ENCODE measurements at regions not wholly inside any gene's neighbourhood (a gene's known extent, or its start where the extent isn't known, plus 50 kb on each side); places are given as distances from the start of the nearest gene placed in this dataset.

GRCh38 chr18:30381826-30382225 is 660.7 kb downstream of the DSC3 start:
- TF ChIP-seq, protein P1, sequence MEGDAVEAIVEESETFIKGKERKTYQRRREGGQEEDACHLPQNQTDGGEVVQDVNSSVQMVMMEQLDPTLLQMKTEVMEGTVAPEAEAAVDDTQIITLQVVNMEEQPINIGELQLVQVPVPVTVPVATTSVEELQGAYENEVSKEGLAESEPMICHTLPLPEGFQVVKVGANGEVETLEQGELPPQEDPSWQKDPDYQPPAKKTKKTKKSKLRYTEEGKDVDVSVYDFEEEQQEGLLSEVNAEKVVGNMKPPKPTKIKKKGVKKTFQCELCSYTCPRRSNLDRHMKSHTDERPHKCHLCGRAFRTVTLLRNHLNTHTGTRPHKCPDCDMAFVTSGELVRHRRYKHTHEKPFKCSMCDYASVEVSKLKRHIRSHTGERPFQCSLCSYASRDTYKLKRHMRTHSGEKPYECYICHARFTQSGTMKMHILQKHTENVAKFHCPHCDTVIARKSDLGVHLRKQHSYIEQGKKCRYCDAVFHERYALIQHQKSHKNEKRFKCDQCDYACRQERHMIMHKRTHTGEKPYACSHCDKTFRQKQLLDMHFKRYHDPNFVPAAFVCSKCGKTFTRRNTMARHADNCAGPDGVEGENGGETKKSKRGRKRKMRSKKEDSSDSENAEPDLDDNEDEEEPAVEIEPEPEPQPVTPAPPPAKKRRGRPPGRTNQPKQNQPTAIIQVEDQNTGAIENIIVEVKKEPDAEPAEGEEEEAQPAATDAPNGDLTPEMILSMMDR (IDR thresholded peaks at IDR 0.05; ENCODE audit: control extremely low read depth in 1 of 3, insufficient read depth in 1 of 3, low read depth in 1 of 3, low read length in 3 of 3), result no peak
- no peak for TF ChIP-seq POLR2A (IDR thresholded peaks at IDR 0.05; ENCODE audit: control extremely low read depth in 1 of 2, low read depth in 2 of 2, low read length in 2 of 2)
- no peak for TF ChIP-seq RFX5 (IDR thresholded peaks at IDR 0.05; ENCODE audit: borderline replicate concordance, low read depth, low read length)
- TF ChIP-seq MAFK (IDR thresholded peaks at IDR 0.05; ENCODE audit: low read depth, low read length), result no peak
- no peak for TF ChIP-seq JUN (IDR thresholded peaks at IDR 0.05; ENCODE audit: low read depth, low read length)
- TF ChIP-seq POLR2AphosphoS5 (IDR thresholded peaks at IDR 0.05; ENCODE audit: low read depth, low read length), result no peak
